ENCODE measurements at regions not wholly inside any gene's neighbourhood (a gene's known extent, or its start where the extent isn't known, plus 50 kb on each side); places are given as distances from the start of the nearest gene placed in this dataset.

- TF ChIP-seq TCF4 (CRISPR knock-in tag; IDR thresholded peaks at IDR 0.05; ENCODE audit: borderline replicate concordance) (no peak), RARB (CRISPR knock-in tag; IDR thresholded peaks at IDR 0.05) (no peak), ZNF8 (CRISPR knock-in tag; IDR thresholded peaks at IDR 0.05) (no peak), TOX (CRISPR knock-in tag; IDR thresholded peaks at IDR 0.05; ENCODE audit: borderline replicate concordance) (no peak), ESRRG (CRISPR knock-in tag; IDR thresholded peaks at IDR 0.05) (no peak), GLIS3 (CRISPR knock-in tag; IDR thresholded peaks at IDR 0.05) (no peak), ARNTL (CRISPR knock-in tag; IDR thresholded peaks at IDR 0.05; ENCODE audit: borderline replicate concordance, low read depth) (no peak)
- TF ChIP-seq, protein P1, sequence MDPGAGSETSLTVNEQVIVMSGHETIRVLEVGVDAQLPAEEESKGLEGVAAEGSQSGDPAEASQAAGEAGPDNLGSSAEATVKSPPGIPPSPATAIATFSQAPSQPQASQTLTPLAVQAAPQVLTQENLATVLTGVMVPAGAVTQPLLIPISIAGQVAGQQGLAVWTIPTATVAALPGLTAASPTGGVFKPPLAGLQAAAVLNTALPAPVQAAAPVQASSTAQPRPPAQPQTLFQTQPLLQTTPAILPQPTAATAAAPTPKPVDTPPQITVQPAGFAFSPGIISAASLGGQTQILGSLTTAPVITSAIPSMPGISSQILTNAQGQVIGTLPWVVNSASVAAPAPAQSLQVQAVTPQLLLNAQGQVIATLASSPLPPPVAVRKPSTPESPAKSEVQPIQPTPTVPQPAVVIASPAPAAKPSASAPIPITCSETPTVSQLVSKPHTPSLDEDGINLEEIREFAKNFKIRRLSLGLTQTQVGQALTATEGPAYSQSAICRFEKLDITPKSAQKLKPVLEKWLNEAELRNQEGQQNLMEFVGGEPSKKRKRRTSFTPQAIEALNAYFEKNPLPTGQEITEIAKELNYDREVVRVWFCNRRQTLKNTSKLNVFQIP (CRISPR knock-in tag; IDR thresholded peaks at IDR 0.05; ENCODE audit: borderline replicate concordance, low read depth), result no peak
Observed at GRCh38 chr4:41432881-41433280, 105.1 kb upstream of the LIMCH1 start.
